HG03039 (cell line): ENCODE measurements at regions not wholly inside any gene's neighbourhood (a gene's known extent, or its start where the extent isn't known, plus 50 kb on each side); places are given as distances from the start of the nearest gene placed in this dataset.

Experiments used
- ATAC-seq: cut with Tn5 transposase; IDR thresholded peaks from one replicate; pipeline ENCODE4 v1.9.1; 2021; ENCODE audit warnings: mild to moderate bottlenecking, moderate library complexity; ENCODE audit not compliant: unreplicated experiment

GRCh38 chr9:8262625-8263622 lies 463.3 kb upstream of the DMAC1 start:
- ATAC-seq = no peak

GRCh38 chr9:8261737-8262136 lies 462.2 kb upstream of the DMAC1 start:
- ATAC-seq = no peak

- ATAC-seq = no peak
Measured at GRCh38 chr9:8259028-8259427, 459.4 kb upstream of the DMAC1 start.

GRCh38 chr9:8256880-8257279 lies 457.3 kb upstream of the DMAC1 start:
- no peak for ATAC-seq

- ATAC-seq = no peak
Measured at GRCh38 chr9:8255850-8256249, 456.3 kb upstream of the DMAC1 start.

- no peak for ATAC-seq
Measured at GRCh38 chr9:8254541-8254940, 455.0 kb upstream of the DMAC1 start.

GRCh38 chr9:8252445-8252844 lies 452.9 kb upstream of the DMAC1 start:
- ATAC-seq = no peak

- ATAC-seq = no peak
Measured at GRCh38 chr9:8251566-8251965, 452.0 kb upstream of the DMAC1 start.

GRCh38 chr9:8244505-8245092 lies 445.0 kb upstream of the DMAC1 start:
- no peak for ATAC-seq

GRCh38 chr9:8241201-8241600 lies 441.6 kb upstream of the DMAC1 start:
- no peak for ATAC-seq

- ATAC-seq = no peak
Measured at GRCh38 chr9:8237096-8237495, 437.5 kb upstream of the DMAC1 start.

- no peak for ATAC-seq
Measured at GRCh38 chr9:8235489-8235888, 435.9 kb upstream of the DMAC1 start.

- no peak for ATAC-seq
Measured at GRCh38 chr9:8234316-8234715, 434.7 kb upstream of the DMAC1 start.

- no peak for ATAC-seq
Measured at GRCh38 chr9:8232726-8233125, 433.1 kb upstream of the DMAC1 start.

- ATAC-seq = no peak
Measured at GRCh38 chr9:8229226-8229625, 429.6 kb upstream of the DMAC1 start.

GRCh38 chr9:8224381-8224801 lies 424.8 kb upstream of the DMAC1 start:
- no peak for ATAC-seq

GRCh38 chr9:8223861-8224260 lies 424.3 kb upstream of the DMAC1 start:
- no peak for ATAC-seq

GRCh38 chr9:8221462-8221861 lies 421.9 kb upstream of the DMAC1 start:
- no peak for ATAC-seq

- ATAC-seq = no peak
Measured at GRCh38 chr9:8208465-8208864, 408.9 kb upstream of the DMAC1 start.

- no peak for ATAC-seq
Measured at GRCh38 chr9:8207596-8207995, 408.0 kb upstream of the DMAC1 start.

- ATAC-seq = no peak
Measured at GRCh38 chr9:8206720-8207119, 407.1 kb upstream of the DMAC1 start.

- no peak for ATAC-seq
Measured at GRCh38 chr9:8205576-8205975, 406.0 kb upstream of the DMAC1 start.
